OCI-LY3 (cell line): ENCODE measurements at regions not wholly inside any gene's neighbourhood (a gene's known extent, or its start where the extent isn't known, plus 50 kb on each side); places are given as distances from the start of the nearest gene placed in this dataset.

ENCODE experiments used
- H2AFZ ChIP-seq: fragments of 200-600, 300-600 bp; shearing (Covaris generic); 2 replicates; pipeline ENCODE4 v1.6.0; 2014; ENCODE audit warnings: antibody characterized with exemption, low read depth, low read length
- H3K27ac ChIP-seq: fragments of 200-600, 300-600 bp; sonication (generic); 2 replicates; pipeline ENCODE4 v1.5.1; 2014; ENCODE audit warnings: mild to moderate bottlenecking, low read length, moderate library complexity, mixed read lengths
- H3K27me3 ChIP-seq: fragments of 200-600, 300-600 bp; sonication (generic); 2 replicates; pipeline ENCODE4 v1.6.1; 2014; ENCODE audit warnings: low read depth, low read length, mixed read lengths
- H3K36me3 ChIP-seq: fragments of 200-600, 300-600 bp; sonication (generic); replicated peaks from 2 replicates; pipeline ENCODE3; 2014; ENCODE audit warnings: low read depth, low read length, mixed read lengths
- H3K4me1 ChIP-seq: fragments of 300-600, 200-600 bp; sonication (generic); 2 replicates; pipeline ENCODE4 v1.6.1; 2014; ENCODE audit warnings: low read length, mixed read lengths
- H3K4me2 ChIP-seq: fragments of 200-600, 300-600 bp; sonication (generic); 2 replicates; pipeline ENCODE4 v1.6.1; 2014; ENCODE audit warnings: low read length, mixed read lengths
- H3K4me3 ChIP-seq: fragments of 300-600, 200-600 bp; sonication (generic); 2 replicates; pipeline ENCODE4 v1.5.1; 2014; ENCODE audit warnings: antibody characterized with exemption, mild to moderate bottlenecking, low read length, moderate library complexity
- H3K79me2 ChIP-seq: fragments of 300-600, 200-600 bp; shearing (Covaris generic); 2 replicates; pipeline ENCODE4 v1.6.1; 2014; ENCODE audit warnings: mild to moderate bottlenecking, low read length, mixed read lengths
- H3K9ac ChIP-seq: fragments of 300-600, 200-600 bp; shearing (Covaris generic); 2 replicates; pipeline ENCODE4 v1.6.0; 2014; ENCODE audit warnings: mild to moderate bottlenecking, low read length, moderate library complexity
- H3K9me3 ChIP-seq: fragments of 200-600, 300-600 bp; shearing (Covaris generic); 2 replicates; pipeline ENCODE4 v1.6.1; 2014; ENCODE audit warnings: low read length, mixed read lengths; ENCODE audit not compliant: insufficient read depth
- H4K20me1 ChIP-seq: fragments of 200-600, 300-600 bp; sonication (generic); 2 replicates; pipeline ENCODE4 v1.6.1; 2016; ENCODE audit warnings: low read length, mixed read lengths; ENCODE audit not compliant: insufficient read depth
- CTCF ChIP-seq: fragments of 200-600, 300-600 bp; sonication (generic); IDR thresholded peaks from 2 replicates; pipeline ENCODE4 v1.5.1; 2014; ENCODE audit warnings: antibody characterized with exemption, low read length, low read depth
- EZH2phosphoT487 ChIP-seq: fragments of 200-600 bp; shearing (Covaris generic); IDR thresholded peaks from 2 replicates; pipeline ENCODE4 v1.6.1; 2018; ENCODE audit warnings: antibody characterized with exemption, mixed run types, low read depth

GRCh38 chr12:47442310-47442709 lies 263.5 kb downstream of the RPAP3 start:
- H3K27me3 ChIP-seq, result no peaks in the 10 kb centered on the region
- no peak overlapping the region for H3K4me2 ChIP-seq
- no peak overlapping the region for H3K9ac ChIP-seq
- no peak overlapping the region for H3K27ac ChIP-seq
- no peak overlapping the region for H2AFZ ChIP-seq
- no peaks in the 10 kb centered on the region for H4K20me1 ChIP-seq
- TF ChIP-seq CTCF (no peak), EZH2phosphoT487 (no peak)
- peaks cover 16% of the 10 kb centered on the region; the same call in 1 of the 2 replicates for H3K9me3 ChIP-seq
- H3K4me1 ChIP-seq, result no peaks in the 10 kb centered on the region
- H3K79me2 ChIP-seq, result no peaks in the 10 kb centered on the region
- no peak overlapping the region for H3K4me3 ChIP-seq
- no peaks in the 10 kb centered on the region for H3K36me3 ChIP-seq

DNA sequence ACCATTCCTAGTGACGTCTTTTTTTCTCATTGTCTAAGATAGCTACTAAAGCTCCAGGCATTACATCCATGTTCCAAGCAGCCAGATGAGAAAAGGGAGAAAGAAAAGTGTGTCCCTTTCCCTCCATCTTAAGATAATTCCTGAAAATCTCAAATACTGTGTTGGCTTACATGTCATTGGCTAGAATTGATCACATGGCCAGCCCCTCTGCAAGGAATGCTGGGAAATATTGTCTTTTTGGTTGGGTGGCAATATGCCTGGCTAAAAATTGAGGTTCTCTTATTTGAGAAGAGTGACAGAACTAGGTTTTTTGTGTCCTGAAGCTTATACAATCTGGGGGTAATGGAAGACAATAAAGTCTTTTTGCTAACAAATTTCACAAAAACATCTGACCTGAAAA lies 264.3 kb downstream of the RPAP3 start:
- H3K4me1 ChIP-seq, result no peaks in the 10 kb centered on the region
- H3K27ac ChIP-seq, result no peak overlapping the region
- no peak overlapping the region for H3K4me2 ChIP-seq
- no peaks in the 10 kb centered on the region for H3K27me3 ChIP-seq
- no peak overlapping the region for H3K9ac ChIP-seq
- no peaks in the 10 kb centered on the region for H3K79me2 ChIP-seq
- no peak overlapping the region for H2AFZ ChIP-seq
- H3K4me3 ChIP-seq, result no peak overlapping the region
- no peaks in the 10 kb centered on the region for H3K36me3 ChIP-seq
- peaks cover 16% of the 10 kb centered on the region; the same call in 1 of the 2 replicates for H3K9me3 ChIP-seq
- TF ChIP-seq CTCF (no peak), EZH2phosphoT487 (no peak)
- H4K20me1 ChIP-seq, result no peaks in the 10 kb centered on the region

GRCh38 chr12:47438175-47438574 lies 267.7 kb downstream of the RPAP3 start:
- H3K36me3 ChIP-seq, result no peaks in the 10 kb centered on the region
- no peak for TF ChIP-seq EZH2phosphoT487
- no peak for TF ChIP-seq CTCF
- no peak overlapping the region for H3K27ac ChIP-seq
- no peak overlapping the region for H3K4me2 ChIP-seq
- H3K4me3 ChIP-seq, result no peak overlapping the region
- no peaks in the 10 kb centered on the region for H3K79me2 ChIP-seq
- H4K20me1 ChIP-seq, result no peaks in the 10 kb centered on the region
- H3K9me3 ChIP-seq, result peaks cover 16% of the 10 kb centered on the region; the same call in 1 of the 2 replicates
- H2AFZ ChIP-seq, result no peak overlapping the region
- no peaks in the 10 kb centered on the region for H3K4me1 ChIP-seq
- no peak overlapping the region for H3K9ac ChIP-seq
- H3K27me3 ChIP-seq, result no peaks in the 10 kb centered on the region

DNA sequence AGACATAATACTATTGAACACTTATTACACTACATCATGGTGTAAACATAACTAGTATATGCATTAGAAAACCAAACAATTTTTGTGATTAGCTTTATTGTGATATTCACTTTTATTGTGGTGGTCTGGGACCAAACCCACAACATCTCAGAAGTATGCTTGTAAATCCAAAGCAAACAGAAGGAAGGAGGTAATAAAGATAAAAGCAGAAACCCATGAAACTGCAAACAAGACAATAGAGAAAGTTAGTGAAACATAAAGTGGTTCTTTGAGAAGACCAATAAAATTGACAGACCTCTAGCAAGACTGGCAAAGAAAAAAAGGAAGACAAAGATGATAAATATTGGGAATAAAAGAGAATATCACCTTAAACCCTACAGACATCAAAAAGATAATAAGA lies 268.3 kb downstream of the RPAP3 start:
- Histone ChIP-seq H3K27me3 (no peaks in the 10 kb centered on the region), H3K4me2 (no peak overlapping the region), H4K20me1 (no peaks in the 10 kb centered on the region), H2AFZ (no peak overlapping the region), H3K4me3 (no peak overlapping the region), H3K27ac (no peak overlapping the region), H3K9ac (no peak overlapping the region), H3K79me2 (no peaks in the 10 kb centered on the region), H3K4me1 (no peaks in the 10 kb centered on the region), H3K36me3 (no peaks in the 10 kb centered on the region), H3K9me3 (peaks cover 10% of the 10 kb centered on the region; the same call in 1 of the 2 replicates)
- TF ChIP-seq CTCF (no peak), EZH2phosphoT487 (no peak)
